ENCODE measurements at regions not wholly inside any gene's neighbourhood (a gene's known extent, or its start where the extent isn't known, plus 50 kb on each side); places are given as distances from the start of the nearest gene placed in this dataset.

DNA sequence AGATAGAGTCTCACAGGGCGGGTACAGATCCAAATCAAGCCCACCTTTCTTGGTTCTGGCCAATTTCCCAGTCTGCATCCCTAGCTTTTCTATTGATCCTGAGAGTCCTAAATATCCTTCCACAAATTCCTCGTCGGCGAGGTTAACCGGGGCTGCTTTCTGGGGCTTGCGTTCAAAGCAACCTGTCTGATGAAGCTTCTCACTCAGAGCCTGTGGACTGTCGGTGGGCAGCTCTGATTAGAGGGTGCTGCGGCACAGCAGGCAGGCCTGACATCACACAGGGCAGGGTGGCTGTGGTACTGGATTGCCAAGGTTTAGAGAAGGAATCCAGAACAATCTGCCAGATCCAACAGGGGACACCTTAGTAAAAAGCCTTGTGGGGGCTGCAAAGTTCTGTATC, 338.0 kb upstream of the ZMIZ1 start:
- no peak for DNase-seq

DNA sequence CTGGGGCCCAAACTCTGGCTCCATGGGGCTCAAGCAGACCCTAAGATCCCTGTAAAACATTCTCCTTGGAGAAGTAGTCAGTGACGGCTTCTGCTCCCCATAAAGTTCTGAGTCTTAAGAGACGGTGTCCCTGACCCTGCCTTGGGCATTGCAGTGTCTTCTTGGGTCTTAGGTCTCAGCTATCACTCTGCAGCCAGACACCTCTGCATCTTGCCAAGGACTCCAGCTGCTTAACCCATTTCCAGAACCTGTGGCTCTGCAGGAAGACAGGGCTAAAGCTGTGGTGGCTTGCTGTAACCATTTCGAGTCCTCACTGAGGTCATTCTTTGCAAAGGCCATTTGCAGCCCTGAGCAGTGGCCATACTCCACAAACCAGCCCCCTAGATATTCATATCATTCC, 337.1 kb upstream of the ZMIZ1 start:
- no peak for DNase-seq

DNA sequence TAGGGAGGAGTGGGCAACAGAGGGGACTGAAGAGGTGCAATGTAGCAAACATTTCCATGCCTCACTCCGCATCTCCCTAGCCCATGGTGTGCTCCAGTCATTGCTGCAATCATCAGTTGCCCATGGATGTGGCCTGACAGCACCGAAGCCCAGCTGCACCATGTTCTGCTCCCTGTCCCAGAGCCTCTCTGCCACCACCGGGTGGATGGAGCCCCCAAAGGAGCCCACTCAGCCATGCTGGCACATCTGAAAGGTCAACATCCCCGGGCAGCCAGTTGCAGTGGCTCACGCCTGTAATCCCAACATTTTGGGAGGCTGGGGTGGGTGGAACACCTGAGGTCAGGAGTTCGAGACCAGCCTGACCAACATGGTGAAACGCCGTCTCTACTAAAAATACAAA, 336.4 kb upstream of the ZMIZ1 start:
- DNase-seq, result no peak

GRCh38 chr10:78736926-78737630, 331.7 kb upstream of the ZMIZ1 start:
- no peak for DNase-seq

- DNase-seq, result no peak
Measured at GRCh38 chr10:78737883-78738856, 330.6 kb upstream of the ZMIZ1 start.

GRCh38 chr10:78738861-78739260, 329.9 kb upstream of the ZMIZ1 start:
- DNase-seq, result no peak

GRCh38 chr10:78739444-78740053, 329.2 kb upstream of the ZMIZ1 start:
- no peak for DNase-seq

DNA sequence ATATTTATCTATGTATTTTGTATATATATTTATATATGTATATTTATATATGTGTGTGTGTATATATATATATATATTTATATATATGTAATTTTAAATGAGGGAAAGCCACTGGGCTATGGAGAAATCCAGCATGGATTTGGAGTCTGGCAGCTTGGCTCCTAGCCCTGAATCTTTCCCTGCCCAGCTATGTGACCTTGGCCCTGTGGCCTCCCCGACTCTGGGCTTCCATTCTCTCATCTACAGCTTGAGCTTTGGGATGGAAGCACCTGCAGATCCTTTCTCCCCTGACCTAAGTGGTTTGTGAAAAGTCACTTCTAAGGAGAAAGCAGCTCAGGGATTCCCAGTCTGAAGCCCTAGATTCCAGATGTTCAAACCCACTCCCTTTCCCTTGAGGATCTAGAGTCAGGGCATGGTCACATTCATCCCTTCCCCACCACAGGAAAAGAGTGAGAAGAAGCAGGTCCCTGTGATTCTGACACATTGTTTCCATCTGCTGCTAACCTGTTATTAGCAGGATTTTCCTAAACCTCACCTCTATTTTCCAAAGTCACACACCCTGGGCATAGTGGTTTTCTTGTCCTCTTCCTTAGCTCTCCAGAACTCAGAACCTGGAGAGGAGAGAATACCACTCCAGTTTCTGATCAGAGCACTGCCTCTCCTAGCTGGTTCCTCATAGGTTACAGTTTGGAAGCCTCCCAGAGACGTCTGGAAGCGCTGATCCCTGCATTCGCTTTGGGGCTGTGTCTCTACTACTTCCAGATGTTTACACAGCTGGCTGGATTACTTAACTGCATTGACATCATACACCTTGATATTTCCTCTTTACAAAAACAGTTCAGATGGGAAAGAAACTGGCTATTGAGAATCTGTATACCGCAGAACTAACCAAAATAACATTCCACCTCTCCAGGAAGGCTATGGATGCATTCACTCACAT, 327.5 kb upstream of the ZMIZ1 start:
- DNase-seq, result no peak

DNA sequence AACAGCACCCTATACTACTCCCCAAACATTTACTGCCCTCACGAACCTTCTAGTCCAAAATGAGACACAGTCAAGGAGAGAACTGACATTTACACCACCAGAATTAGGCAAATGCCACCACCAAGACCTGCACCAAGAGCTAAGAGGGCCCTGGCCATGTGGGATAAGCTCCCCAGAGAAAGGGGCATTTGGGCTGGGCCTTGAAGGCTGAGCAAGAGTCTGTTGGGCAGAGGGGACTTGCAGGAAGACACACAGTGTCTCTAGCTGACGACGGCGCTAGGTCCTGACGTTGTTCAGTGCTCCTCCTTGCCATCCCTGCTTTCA, 326.4 kb upstream of the ZMIZ1 start:
- no peak for DNase-seq

DNA sequence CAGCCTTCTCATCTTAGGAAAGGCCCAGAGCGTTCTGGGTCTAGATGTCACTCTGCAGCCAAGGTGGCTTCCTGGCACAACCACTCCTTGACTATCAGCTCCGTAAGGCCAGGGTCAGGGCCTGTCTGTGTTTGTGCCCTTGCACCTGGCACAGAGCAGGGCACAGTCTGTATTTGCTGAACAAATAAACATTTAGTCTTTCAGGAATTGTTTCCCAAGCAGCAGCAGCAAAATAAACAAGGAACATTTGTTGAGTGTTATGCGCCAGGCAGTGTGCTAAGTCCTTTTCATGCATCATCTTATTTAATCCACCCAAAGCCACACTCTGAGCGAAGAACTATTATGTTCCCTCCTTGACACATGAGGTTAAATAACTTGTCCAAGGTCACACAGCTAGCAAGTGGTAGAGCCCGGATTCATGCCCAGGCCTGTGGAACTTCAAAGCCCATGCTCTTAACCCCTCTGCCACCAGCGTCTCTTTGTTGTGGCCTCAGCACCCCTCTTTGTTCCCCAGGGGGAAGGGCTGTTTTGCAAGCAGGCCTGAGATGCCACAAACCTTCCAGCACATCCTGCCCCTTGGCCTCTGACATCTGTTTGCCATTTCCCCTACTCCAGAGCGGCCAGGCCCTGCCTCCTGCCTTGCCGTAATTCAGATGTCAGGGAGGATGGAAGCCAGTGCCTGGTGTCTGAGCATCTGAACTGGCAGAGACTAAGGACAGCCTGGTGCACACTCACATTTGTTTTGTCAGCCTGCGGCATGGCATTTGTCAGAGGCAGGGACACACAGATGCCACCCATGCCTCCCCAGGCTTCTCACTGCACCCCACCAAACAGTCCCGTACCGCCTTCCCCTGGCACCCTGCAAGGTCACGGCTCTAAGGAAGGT, 325.8 kb upstream of the ZMIZ1 start:
- no peak for DNase-seq

DNA sequence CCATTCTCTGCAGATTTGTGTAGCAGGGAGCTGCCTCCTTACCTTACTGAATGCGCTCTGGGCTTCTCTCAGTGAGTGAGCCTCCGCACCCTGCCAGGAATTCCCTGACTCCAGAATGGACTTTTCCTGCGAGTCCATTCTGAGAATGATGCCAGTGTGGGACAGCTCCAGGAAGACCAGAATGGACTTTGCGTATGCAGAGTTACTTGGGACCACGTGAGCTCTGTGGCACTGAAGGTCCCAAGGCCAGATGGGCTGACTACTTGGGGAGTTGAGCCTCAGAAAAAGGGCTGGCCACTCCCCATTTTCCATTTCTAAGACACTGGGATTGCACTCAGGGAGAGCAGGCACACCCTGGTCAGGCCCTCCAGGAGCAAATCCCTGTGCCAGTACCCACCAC, 324.7 kb upstream of the ZMIZ1 start:
- DNase-seq, result no peak

- DNase-seq, result no peak
Measured at GRCh38 chr10:78744491-78745090, 324.2 kb upstream of the ZMIZ1 start.

DNA sequence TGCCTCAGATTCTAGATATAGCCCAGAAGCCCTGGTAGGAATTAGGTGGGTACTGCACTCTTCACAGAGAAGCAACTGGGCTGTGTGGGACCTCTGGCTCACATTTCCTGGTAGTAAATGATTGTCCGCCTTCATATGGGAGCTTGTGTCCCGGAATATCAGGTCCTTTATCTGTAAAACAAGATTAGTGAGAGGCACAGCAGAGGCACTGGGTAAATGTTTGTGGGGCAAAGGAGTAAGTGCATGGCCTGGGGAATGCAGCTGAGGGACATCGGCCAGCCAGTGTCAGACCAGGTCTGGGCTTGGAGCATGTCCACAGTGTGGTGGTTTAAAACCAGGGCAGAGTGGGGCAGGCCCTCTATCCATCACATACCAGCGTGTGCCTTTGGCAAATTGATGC, 323.3 kb upstream of the ZMIZ1 start:
- DNase-seq, result no peak

DNA sequence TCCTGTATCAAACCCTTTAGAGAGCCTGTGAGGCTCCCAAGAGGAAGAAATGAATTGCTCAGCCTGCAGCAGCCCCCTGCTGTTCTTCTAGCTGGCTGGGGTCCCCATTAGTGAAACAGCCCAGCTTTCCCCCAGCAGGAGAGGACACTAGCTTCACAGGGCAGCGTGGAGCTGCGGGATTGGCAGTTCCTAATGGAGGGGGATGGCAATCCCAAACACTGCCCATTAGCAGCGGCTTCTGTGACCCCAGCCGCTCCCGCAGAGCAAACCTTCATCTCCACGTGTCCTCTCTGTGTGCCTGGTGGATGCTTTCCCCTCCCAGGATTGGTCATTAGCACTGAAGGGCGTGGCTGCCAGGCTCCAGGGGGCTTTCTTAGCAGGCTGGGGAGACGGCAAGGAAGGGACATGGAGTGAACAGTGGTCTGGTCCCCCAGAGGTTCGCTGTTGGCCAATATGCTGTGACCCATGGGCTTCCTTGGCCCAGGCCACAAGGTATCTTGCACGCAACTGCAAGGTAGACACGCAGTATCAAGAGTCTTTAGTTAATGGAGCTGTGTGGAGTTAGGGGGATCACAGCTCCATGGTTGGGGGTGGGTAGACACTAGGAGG, 322.5 kb upstream of the ZMIZ1 start:
- DNase-seq, result no peak

DNA sequence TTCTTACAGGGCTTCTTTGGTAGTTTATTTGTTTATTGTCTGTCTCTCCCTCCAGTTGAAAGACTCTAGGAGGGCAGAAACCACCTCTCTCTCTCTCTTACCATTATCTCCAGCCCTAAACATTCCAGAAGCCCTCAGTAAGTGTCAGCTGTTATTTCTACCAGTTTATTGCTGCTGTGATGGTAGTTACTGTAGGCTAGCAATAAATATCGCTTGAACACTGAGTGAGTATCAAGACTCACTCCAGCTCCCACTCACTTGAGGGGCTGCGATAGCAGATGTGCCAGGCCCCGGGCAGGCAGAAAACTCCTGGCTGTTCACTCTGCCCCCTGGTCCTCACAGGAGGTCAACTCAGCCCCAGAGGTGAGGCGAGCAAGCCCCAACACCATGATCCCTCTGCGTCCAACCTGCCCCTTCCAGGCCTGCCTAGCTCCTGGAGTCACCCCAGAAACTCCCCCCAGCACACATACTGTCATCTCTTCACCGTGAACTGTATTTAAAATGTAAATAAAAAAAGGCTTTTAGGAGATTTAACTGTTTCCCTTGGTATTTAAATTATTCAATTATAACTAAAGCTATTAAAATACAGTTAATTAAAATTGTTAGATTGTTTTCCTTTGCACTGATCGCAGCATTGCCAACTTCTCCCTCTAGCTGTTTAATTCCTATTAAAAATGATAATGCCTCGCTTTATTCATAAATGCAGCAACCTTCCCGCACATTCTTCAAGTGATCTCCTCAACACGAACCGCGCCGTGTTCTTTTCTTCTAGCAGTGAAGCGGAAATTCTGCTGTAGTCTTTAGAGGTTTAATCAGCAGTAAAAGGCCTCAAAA, 321.1 kb upstream of the ZMIZ1 start:
- no peak for DNase-seq

- no peak for DNase-seq
Measured at GRCh38 chr10:78748235-78748533, 320.6 kb upstream of the ZMIZ1 start.

DNA sequence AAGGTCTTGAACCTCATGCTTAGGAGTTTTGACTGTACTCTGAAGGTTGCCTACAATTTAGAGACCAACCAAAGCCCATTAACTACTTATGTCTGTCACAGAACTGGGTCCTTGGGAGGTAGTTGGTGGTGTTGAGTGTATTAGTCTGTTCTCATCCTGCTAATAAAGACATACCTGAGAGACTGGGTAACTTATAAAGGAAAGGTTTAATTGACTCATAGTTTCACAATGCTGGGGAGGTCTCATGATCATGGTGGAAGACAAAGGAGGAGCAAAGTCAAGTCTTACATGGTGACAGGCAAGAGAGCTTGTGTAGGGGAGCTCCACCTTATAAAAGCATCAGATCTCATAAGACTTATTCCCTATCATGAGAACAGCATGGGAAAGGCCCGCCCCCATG, 319.6 kb upstream of the ZMIZ1 start:
- no peak for DNase-seq

- no peak for DNase-seq
Measured at GRCh38 chr10:78749898-78750297, 318.9 kb upstream of the ZMIZ1 start.

- no peak for DNase-seq
Measured at GRCh38 chr10:78750418-78750817, 318.3 kb upstream of the ZMIZ1 start.

- DNase-seq, result no peak
Measured at GRCh38 chr10:78751716-78752115, 317.1 kb upstream of the ZMIZ1 start.
